ENCODE measurements at regions not wholly inside any gene's neighbourhood (a gene's known extent, or its start where the extent isn't known, plus 50 kb on each side); places are given as distances from the start of the nearest gene placed in this dataset.

GRCh38 chr9:126043681-126044080, 282.9 kb upstream of the MVB12B start:
- no peak for TF ChIP-seq SUZ12 (IDR thresholded peaks at IDR 0.05; ENCODE audit: extremely low read depth, insufficient read depth, insufficient read length)
- TF ChIP-seq YY1 (IDR thresholded peaks at IDR 0.05; ENCODE audit: insufficient read depth, insufficient read length), result no peak

Measured in NT2/D1 (cell line).